22Rv1 (cell line): ENCODE measurements at regions not wholly inside any gene's neighbourhood (a gene's known extent, or its start where the extent isn't known, plus 50 kb on each side); places are given as distances from the start of the nearest gene placed in this dataset.

Source experiments
- CTCF ChIP-seq: fragments of 450-650 bp; IDR thresholded peaks from 2 replicates; pipeline ENCODE4 v1.5.1; 2017; ENCODE audit warnings: mild to moderate bottlenecking
- ZFX ChIP-seq: fragments of 450-650 bp; IDR thresholded peaks from 2 replicates; pipeline ENCODE4 v1.6.1; 2017; ENCODE audit warnings: antibody characterized with exemption, borderline replicate concordance

- TF ChIP-seq CTCF = no peak
- TF ChIP-seq ZFX = no peak
Observed at GRCh38 chr2:120934574-120935338, 199.1 kb downstream of the GLI2 start.
